ENCODE measurements at regions not wholly inside any gene's neighbourhood (a gene's known extent, or its start where the extent isn't known, plus 50 kb on each side); places are given as distances from the start of the nearest gene placed in this dataset.

GRCh38 chr4:16438986-16439385, 212.7 kb upstream of the TAPT1 start:
- TF ChIP-seq CTCF (conservative IDR thresholded peaks at IDR 0.05): no peak
- H3K27ac ChIP-seq: no peak overlapping the region

GRCh38 chr4:16437836-16438235, 211.6 kb upstream of the TAPT1 start:
- TF ChIP-seq CTCF (conservative IDR thresholded peaks at IDR 0.05): no peak
- H3K27ac ChIP-seq: no peak overlapping the region

- no peak overlapping the region for H3K27ac ChIP-seq
Measured at GRCh38 chr4:16431866-16432265, 205.6 kb upstream of the TAPT1 start.

GRCh38 chr4:16418814-16419213, 192.5 kb upstream of the TAPT1 start:
- no peak overlapping the region for H3K27ac ChIP-seq

More at GRCh38 chr4:16431866-16432265, 205.6 kb upstream of the TAPT1 start:
- TF ChIP-seq CTCF (conservative IDR thresholded peaks at IDR 0.05): no peak

GRCh38 chr4:16417198-16417597, 190.9 kb upstream of the TAPT1 start:
- TF ChIP-seq CTCF (conservative IDR thresholded peaks at IDR 0.05): no peak
- H3K27ac ChIP-seq: no peak overlapping the region

More at GRCh38 chr4:16418814-16419213, 192.5 kb upstream of the TAPT1 start:
- TF ChIP-seq CTCF (conservative IDR thresholded peaks at IDR 0.05): no peak

- no peak overlapping the region for H3K27ac ChIP-seq
- TF ChIP-seq CTCF (conservative IDR thresholded peaks at IDR 0.05): no peak
Measured at GRCh38 chr4:16416601-16417000, 190.3 kb upstream of the TAPT1 start.

GRCh38 chr4:16415751-16416150, 189.5 kb upstream of the TAPT1 start:
- no peak overlapping the region for H3K27ac ChIP-seq
- TF ChIP-seq CTCF (conservative IDR thresholded peaks at IDR 0.05): no peak

Measured in VCaP (cell line).